ENCODE measurements at regions not wholly inside any gene's neighbourhood (a gene's known extent, or its start where the extent isn't known, plus 50 kb on each side); places are given as distances from the start of the nearest gene placed in this dataset.
A peak's percentile ranks its signal among the peaks of the same experiment; 100 is the strongest.
"Not testable (repeated sequence)": the region's sequence is repeated elsewhere in the genome, so short reads cannot be mapped to it uniquely, and the experiment has no call there.

GRCh38 chr6:101069191-101069795 is 188.2 kb upstream of the ASCC3 start:
- no peak for FAIRE-seq

GRCh38 chr6:101070044-101070608 is 189.0 kb upstream of the ASCC3 start:
- DNase-seq (ENCODE audit: insufficient read length, low spot score) = no peak
- no peak for TF ChIP-seq POLR2A (IDR thresholded peaks at IDR 0.05; ENCODE audit: low read depth, low read length)
- no peak for FAIRE-seq

More at GRCh38 chr6:101069191-101069795, 188.2 kb upstream of the ASCC3 start:
- DNase-seq (ENCODE audit: insufficient read length, low spot score) = no peak
- TF ChIP-seq POLR2A (IDR thresholded peaks at IDR 0.05; ENCODE audit: low read depth, low read length) = no peak

- no peak for TF ChIP-seq POLR2A (IDR thresholded peaks at IDR 0.05; ENCODE audit: low read depth, low read length)
- FAIRE-seq = no peak
Observed at GRCh38 chr6:101077344-101077743, 196.2 kb upstream of the ASCC3 start.

GRCh38 chr6:101079696-101080270 is 198.7 kb upstream of the ASCC3 start:
- DNase-seq (ENCODE audit: insufficient read length, low spot score) (no peak), FAIRE-seq (no peak)
- TF ChIP-seq POLR2A (IDR thresholded peaks at IDR 0.05; ENCODE audit: low read depth, low read length) = no peak

More at GRCh38 chr6:101077344-101077743, 196.2 kb upstream of the ASCC3 start:
- no peak for DNase-seq (ENCODE audit: insufficient read length, low spot score)

GRCh38 chr6:101080597-101080996 is 199.5 kb upstream of the ASCC3 start:
- TF ChIP-seq POLR2A (IDR thresholded peaks at IDR 0.05; ENCODE audit: low read depth, low read length) = no peak
- DNase-seq (ENCODE audit: insufficient read length, low spot score) (no peak), FAIRE-seq (no peak)

GRCh38 chr6:101083533-101084175 is 202.5 kb upstream of the ASCC3 start:
- TF ChIP-seq POLR2A (IDR thresholded peaks at IDR 0.05; ENCODE audit: low read depth, low read length) = no peak
- no peak for FAIRE-seq
- peak; percentile 2 for DNase-seq (ENCODE audit: insufficient read length, low spot score)

GRCh38 chr6:101085327-101085726 is 204.2 kb upstream of the ASCC3 start:
- DNase-seq (ENCODE audit: insufficient read length, low spot score) = no peak
- FAIRE-seq = no peak
- TF ChIP-seq POLR2A (IDR thresholded peaks at IDR 0.05; ENCODE audit: low read depth, low read length) = no peak

- no peak for FAIRE-seq
- TF ChIP-seq POLR2A (IDR thresholded peaks at IDR 0.05; ENCODE audit: low read depth, low read length) = no peak
- DNase-seq (ENCODE audit: insufficient read length, low spot score) = no peak
Observed at GRCh38 chr6:101086473-101086872, 205.3 kb upstream of the ASCC3 start.

- FAIRE-seq (no peak), DNase-seq (ENCODE audit: insufficient read length, low spot score) (no peak)
- TF ChIP-seq POLR2A (IDR thresholded peaks at IDR 0.05; ENCODE audit: low read depth, low read length) = no peak
Observed at GRCh38 chr6:101088594-101088993, 207.5 kb upstream of the ASCC3 start.

GRCh38 chr6:101089640-101090039 is 208.5 kb upstream of the ASCC3 start:
- no peak for FAIRE-seq
- no peak for TF ChIP-seq POLR2A (IDR thresholded peaks at IDR 0.05; ENCODE audit: low read depth, low read length)
- no peak for DNase-seq (ENCODE audit: insufficient read length, low spot score)

GRCh38 chr6:101090281-101090680 is 209.2 kb upstream of the ASCC3 start:
- no peak for DNase-seq (ENCODE audit: insufficient read length, low spot score)
- no peak for TF ChIP-seq POLR2A (IDR thresholded peaks at IDR 0.05; ENCODE audit: low read depth, low read length)
- FAIRE-seq = no peak

- not testable (repeated sequence) for FAIRE-seq; DNase-seq (ENCODE audit: insufficient read length, low spot score)
Observed at GRCh38 chr6:101098605-101099004, 217.5 kb upstream of the ASCC3 start.

GRCh38 chr6:101102702-101103101 is 221.6 kb upstream of the ASCC3 start:
- TF ChIP-seq POLR2A (IDR thresholded peaks at IDR 0.05; ENCODE audit: low read depth, low read length) = no peak
- no peak for FAIRE-seq
- DNase-seq (ENCODE audit: insufficient read length, low spot score) = no peak

- no peak for FAIRE-seq
- TF ChIP-seq POLR2A (IDR thresholded peaks at IDR 0.05; ENCODE audit: low read depth, low read length) = no peak
- DNase-seq (ENCODE audit: insufficient read length, low spot score) = no peak
Observed at GRCh38 chr6:101108286-101108685, 227.2 kb upstream of the ASCC3 start.

GRCh38 chr6:101110814-101111213 is 229.7 kb upstream of the ASCC3 start:
- FAIRE-seq = no peak
- no peak for DNase-seq (ENCODE audit: insufficient read length, low spot score)
- no peak for TF ChIP-seq POLR2A (IDR thresholded peaks at IDR 0.05; ENCODE audit: low read depth, low read length)
